NCI-H526 treated with DMSO at 0.1 percent for 48 hours (cell line): ENCODE measurements at regions not wholly inside any gene's neighbourhood (a gene's known extent, or its start where the extent isn't known, plus 50 kb on each side); places are given as distances from the start of the nearest gene placed in this dataset.
"Not testable (repeated sequence)": the region's sequence is repeated elsewhere in the genome, so short reads cannot be mapped to it uniquely, and the experiment has no call there.

Source experiments
- DNase-seq: peaks from one replicate; lab custom pipeline; 2025; lab: John Stamatoyannopoulos, UW

DNA sequence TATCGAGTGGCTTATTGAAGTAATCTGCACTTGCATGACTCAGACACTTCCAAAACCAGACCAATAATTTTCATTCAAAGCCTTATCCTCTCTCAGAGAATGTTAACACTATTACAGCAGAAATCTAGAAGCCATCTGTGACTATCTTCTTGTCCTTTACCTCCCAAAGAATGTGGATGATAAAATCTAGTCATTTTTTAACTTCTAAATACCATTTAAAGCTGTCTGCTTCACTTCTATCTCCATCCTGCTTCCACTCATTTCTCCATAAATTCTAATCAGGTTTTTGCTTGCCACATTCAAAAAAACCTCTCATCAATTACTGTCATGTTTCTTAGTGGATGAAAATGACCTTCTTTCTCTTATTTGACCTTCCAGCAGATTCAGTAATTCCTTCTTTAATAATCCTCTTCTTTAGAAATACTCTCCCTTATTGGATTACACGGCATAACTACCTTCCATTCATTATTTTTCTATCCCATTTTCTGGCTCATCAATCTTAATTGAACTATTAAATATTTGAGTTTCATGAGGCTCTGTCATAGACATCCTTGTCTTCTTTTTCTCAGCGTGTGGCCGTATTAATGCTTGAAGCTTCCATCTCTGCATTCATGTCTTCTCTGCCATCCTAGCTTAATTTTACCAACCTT, 1999.4 kb downstream of the MRPL39 start:
- DNase-seq = no peak

GRCh38 chr21:23601549-23601948, 2005.7 kb downstream of the MRPL39 start:
- no peak for DNase-seq

DNA sequence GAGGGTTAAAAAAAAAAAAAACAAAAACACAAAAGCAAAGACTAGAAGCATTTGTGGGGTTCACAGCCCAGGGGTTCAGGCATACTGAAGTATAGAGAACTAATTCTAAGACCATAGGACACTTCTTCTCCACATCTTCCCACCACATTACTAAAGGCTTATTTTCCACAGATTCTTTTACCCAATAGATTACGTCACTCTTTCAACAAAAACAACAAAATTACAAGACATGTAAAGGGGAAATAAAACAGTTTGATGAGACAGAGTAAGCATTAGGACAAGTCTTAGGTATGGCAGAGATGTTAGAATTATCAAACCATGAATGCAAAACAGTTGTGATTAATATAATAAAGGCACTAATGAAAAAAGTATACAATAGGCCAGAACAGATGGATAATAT, 2013.7 kb downstream of the MRPL39 start:
- DNase-seq = no peak

- DNase-seq = no peak
These were observed 2021.9 kb downstream of the MRPL39 start for GRCh38 chr21:23585419-23585818.

DNA sequence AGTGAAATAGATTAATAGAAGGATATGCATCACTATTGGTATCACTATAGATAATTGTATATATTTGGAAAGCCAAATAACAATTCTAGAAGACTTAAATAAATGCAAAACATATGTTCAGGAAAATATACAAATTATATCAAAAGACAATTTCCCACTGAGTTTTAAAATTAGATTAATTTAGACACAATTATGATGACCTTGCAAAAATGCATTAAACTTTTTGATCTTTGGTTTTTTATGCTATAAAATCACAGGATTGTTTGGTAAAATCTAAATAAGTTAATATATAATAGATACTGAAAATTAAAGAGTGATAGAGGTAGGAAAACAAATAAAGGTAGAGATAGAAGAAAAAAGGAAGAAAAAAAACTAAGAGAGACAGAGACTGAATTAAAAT, 2027.7 kb downstream of the MRPL39 start:
- no peak for DNase-seq

DNA sequence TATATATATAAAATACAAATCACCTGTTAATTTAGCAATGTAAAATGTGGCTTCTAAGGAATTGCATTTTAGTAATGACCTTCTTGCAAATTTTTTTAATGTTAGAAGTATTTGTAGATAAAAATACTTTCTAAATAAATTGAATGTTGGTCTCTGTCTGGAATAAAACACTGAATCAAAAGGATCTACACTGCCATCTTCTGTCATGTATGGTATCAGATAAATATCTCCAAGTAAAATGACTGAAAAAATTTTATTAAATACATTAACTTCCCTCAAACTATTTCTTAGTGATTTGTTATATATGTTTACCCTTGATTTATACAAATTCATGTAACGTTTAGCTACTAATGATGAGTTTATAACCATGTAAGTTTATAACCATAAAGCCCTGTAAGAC, 2029.3 kb downstream of the MRPL39 start:
- no peak for DNase-seq

DNA sequence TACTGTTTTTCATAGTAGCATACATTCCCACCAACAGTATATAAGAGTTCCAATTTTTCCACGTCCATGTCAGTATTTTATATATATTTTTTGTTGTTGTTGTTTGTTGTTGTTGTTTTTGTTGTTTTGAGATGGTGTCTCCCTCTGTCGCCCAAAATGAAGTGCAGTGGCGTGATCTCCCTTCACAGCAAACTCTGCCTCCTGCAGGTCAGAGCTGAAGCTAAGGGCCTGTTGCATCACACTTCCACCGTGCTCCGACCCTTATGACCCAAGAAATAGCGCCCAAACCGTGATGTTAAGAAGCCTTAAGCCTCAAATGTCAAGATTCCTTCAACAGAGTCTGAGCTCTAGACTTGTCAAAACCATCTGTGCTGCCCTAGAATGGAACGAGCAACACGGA, 2032.3 kb downstream of the MRPL39 start:
- DNase-seq = no peak

GRCh38 chr21:23548924-23549323, 2058.4 kb downstream of the MRPL39 start:
- not testable (repeated sequence) for DNase-seq

GRCh38 chr21:23543333-23543732, 2063.9 kb downstream of the MRPL39 start:
- no peak for DNase-seq

DNA sequence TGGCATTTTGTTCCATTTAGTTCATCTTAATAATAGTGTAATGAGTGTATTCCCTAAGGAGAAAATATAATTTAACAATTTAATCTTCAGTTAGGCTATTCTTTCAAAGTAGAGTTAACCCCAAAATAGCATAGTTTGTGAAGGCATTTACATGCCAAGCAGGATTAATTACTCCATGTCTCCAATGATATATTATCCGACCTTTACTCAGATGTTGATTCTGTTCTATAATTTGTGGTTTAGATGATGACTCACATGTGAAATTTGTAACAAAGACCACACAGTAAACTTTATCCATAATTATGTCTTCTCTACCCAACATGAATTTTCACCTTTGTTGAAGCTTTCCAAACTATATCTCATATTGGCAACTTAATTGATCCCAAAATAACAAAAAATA, 2065.2 kb downstream of the MRPL39 start:
- DNase-seq = no peak

- DNase-seq = no peak
These were observed 2065.7 kb downstream of the MRPL39 start for GRCh38 chr21:23541571-23541970.

DNA sequence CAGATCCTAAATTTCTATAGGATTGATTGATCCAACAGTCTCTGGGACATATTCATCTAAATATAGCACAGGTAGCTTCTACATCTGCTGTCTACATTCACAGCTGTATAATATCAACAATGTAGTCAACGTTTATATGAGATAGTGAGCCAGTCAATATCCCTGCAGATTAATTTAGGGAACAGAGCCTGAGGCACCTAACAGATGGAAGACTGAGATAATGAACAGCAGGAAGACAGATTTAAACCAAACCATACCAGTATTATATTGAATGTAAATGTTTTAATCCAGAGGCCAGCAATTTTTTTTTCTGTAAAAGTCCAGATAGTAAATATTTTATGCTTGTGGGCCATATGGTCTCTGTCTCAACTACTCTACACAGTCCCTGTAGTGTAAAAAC, 2072.4 kb downstream of the MRPL39 start:
- no peak for DNase-seq

GRCh38 chr21:23531444-23531843, 2075.8 kb downstream of the MRPL39 start:
- DNase-seq = no peak

GRCh38 chr21:23524685-23525084, 2082.6 kb downstream of the MRPL39 start:
- no peak for DNase-seq

DNA sequence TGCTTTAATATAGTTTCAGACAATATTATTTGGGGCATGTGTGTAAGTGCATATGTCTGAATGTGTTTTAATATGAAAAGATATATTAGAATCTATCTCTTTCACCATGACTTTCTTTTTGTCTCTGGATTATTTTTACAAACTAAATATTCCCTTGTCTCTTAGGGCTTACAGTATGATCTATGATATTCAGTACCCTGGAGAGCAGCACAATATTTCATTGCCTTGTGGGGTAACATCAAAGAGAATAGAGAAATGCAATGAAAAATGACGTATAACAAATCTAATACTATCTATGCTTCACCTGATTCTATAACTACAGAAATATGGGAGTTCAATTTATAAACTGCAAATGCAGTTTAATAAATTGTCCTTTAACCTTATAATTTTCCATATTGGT, 2084.5 kb downstream of the MRPL39 start:
- no peak for DNase-seq

DNA sequence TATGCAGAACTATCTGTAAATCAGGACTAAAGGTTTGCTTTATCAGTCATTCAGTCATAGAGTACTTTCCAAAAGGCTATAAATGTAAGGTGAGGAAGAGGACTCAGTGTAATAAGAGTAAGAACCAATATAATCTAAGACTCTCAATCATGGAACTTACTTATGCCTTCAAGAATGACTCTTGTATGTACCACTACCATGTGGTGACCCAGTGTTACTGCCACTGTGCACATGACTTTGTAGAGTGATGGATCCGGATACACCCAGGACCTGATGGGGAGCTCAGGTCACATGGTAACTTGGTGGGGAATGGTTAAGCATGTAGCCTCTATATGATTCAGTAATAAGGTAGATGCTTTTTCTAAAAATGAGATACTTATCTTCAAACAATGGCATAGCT, 2099.8 kb downstream of the MRPL39 start:
- no peak for DNase-seq

- DNase-seq = no peak
These were observed 2110.6 kb downstream of the MRPL39 start for GRCh38 chr21:23496729-23497128.

- no peak for DNase-seq
These were observed 2119.0 kb downstream of the MRPL39 start for GRCh38 chr21:23488245-23488644.

GRCh38 chr21:23480591-23481270, 2126.6 kb downstream of the MRPL39 start:
- no peak for DNase-seq

DNA sequence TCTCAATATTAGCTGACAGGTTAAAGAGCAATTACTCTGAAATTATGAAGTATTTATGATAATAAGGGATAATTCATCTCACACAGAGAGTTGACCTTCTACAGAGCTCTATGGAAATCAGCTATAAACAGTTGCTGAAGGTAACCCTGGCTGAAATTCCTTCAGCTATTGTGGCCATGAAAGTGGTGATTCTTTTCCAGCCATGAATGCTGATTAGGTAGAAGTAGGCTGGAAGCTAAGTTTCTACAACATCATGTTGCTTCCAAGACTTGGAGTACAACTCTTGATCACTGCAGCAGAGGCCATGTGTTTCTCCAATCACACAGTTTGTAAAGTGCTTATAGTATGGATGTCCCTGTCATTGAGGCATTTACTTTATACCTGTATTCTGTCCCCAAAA, 2128.9 kb downstream of the MRPL39 start:
- DNase-seq = no peak

DNA sequence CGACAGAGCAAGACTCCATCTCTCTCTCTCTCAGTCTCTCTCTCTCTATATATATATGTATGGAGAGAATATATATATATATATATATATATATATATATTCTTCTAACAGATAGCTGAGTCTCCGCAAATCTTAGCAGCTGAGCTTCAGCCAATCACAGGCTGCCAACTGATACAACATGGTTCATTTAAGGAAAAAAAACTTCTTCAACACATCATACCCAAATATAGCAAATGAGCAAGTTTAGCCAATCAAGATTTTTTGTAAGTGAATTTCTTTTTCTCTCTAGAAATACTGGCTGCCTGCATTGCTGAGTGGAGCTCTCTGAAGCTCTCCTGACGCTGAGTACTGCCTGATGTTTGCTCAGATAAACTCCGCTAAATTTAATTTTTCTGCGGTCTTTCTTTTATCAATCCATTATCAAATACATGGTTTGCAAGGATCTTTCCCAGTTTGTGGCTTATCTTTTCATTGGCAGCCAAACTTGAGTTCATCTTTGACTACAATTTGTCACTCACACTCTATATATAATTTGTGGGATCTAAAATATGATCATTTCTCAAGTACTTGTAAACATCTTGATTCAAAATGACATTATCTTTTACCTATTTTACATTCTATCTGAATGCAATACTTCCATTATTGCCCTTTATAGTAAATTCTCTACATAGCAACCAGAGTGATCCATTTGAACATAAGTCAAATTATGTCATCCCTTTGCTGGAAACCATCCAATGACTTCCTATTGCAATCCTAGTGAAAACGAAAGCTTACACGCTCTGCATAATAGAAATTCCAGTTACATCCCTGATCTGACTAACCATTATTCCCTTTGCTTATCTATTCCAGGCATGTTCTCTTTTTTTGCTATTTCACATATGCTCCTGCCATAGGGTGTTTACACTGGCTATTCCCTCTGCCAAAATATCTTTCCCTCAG, 2131.7 kb downstream of the MRPL39 start:
- DNase-seq = no peak

- no peak for DNase-seq
These were observed 2135.4 kb downstream of the MRPL39 start for GRCh38 chr21:23471877-23472276.

DNA sequence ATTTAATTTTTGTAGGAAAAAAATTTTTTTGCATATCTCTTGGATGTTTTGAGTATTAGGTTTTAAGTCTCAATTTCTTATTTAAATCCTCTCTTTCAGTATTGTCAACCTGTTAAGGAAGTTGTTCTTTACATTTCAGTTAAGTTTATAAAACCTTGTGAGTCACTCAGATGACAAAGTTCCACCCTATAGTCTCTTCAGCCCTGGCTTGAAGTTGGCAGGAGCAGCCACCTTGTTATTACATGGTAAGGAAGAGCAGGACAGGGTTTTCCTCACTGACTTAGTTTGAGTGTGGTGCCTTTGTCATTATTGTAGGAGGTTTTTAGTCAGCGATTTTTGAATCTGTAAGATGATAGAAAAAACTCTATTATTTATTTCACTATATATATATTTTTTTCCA, 2143.9 kb downstream of the MRPL39 start:
- no peak for DNase-seq
